ENCODE measurements at regions not wholly inside any gene's neighbourhood (a gene's known extent, or its start where the extent isn't known, plus 50 kb on each side); places are given as distances from the start of the nearest gene placed in this dataset.

- no peak for TF ChIP-seq CTCF (IDR thresholded peaks at IDR 0.05)
- TF ChIP-seq POLR2A (IDR thresholded peaks at IDR 0.05): no peak
These were observed 1017.1 kb upstream of the EEF2KMT start for GRCh38 chr16:6114691-6115090.

All from uterus (tissue), 2 donors.